ENCODE measurements at regions not wholly inside any gene's neighbourhood (a gene's known extent, or its start where the extent isn't known, plus 50 kb on each side); places are given as distances from the start of the nearest gene placed in this dataset.

DNA sequence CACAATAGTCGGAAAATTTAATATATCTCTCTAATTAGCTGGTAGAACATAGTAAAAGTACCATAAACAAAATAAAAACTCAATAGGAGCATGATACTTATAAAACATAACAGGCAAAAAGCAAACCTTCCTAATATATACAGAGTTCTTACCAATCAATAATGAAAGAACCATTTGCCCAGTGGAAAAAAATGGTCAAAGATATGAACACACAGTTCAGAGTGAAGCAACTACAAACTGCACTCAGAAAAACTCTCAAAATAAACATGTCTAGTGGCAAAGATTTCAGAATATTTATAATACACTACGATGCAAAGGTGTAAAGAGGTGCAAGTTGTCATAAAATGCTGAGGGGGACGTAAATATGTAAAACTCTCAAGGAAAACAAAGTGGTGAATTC is 576.2 kb upstream of the CTNND2 start:
- TF ChIP-seq, protein P1, sequence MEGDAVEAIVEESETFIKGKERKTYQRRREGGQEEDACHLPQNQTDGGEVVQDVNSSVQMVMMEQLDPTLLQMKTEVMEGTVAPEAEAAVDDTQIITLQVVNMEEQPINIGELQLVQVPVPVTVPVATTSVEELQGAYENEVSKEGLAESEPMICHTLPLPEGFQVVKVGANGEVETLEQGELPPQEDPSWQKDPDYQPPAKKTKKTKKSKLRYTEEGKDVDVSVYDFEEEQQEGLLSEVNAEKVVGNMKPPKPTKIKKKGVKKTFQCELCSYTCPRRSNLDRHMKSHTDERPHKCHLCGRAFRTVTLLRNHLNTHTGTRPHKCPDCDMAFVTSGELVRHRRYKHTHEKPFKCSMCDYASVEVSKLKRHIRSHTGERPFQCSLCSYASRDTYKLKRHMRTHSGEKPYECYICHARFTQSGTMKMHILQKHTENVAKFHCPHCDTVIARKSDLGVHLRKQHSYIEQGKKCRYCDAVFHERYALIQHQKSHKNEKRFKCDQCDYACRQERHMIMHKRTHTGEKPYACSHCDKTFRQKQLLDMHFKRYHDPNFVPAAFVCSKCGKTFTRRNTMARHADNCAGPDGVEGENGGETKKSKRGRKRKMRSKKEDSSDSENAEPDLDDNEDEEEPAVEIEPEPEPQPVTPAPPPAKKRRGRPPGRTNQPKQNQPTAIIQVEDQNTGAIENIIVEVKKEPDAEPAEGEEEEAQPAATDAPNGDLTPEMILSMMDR (IDR thresholded peaks at IDR 0.05; ENCODE audit: control extremely low read depth in 1 of 3, insufficient read depth in 1 of 3, low read depth in 1 of 3, low read length in 3 of 3) = no peak
- no peak for TF ChIP-seq ZNF274 (IDR thresholded peaks at IDR 0.05; ENCODE audit: borderline replicate concordance, extremely low read depth, low read length)
- TF ChIP-seq, protein P2, sequence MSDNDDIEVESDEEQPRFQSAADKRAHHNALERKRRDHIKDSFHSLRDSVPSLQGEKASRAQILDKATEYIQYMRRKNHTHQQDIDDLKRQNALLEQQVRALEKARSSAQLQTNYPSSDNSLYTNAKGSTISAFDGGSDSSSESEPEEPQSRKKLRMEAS (IDR thresholded peaks at IDR 0.05) = no peak

Data from H1 (cell line).